B cell (primary cell): ENCODE measurements at regions not wholly inside any gene's neighbourhood (a gene's known extent, or its start where the extent isn't known, plus 50 kb on each side); places are given as distances from the start of the nearest gene placed in this dataset.

Experiments used
- ATAC-seq: fragments of 200-7000 bp; cut with Tn5 transposase; one replicate; pipeline ENCODE4 v1.10.0; 2021; ENCODE audit warnings: low read depth, mild to moderate bottlenecking, moderate number of reproducible peaks, moderate library complexity
- CTCF ChIA-PET: fragments of 350-600 bp; sonication (Branson Sonifier 250); formaldehyde crosslinking; loops from one replicate; lab custom pipeline; 2021; ENCODE audit warnings: antibody characterized with exemption, inconsistent platforms; lab: Charles Lee
- POLR2A ChIA-PET: fragments of 350-600 bp; sonication (Branson Sonifier 250); formaldehyde crosslinking; loops from one replicate; lab custom pipeline; 2021; ENCODE audit warnings: antibody characterized with exemption; lab: Charles Lee
- DNase-seq: peaks from one replicate; pipeline ENCODE4 v3.0.0; 2013
- H2AFZ ChIP-seq: 2 replicates; pipeline ENCODE4 v1.6.1; 2012; ENCODE audit warnings: mild to moderate bottlenecking, low read depth, low read length; ENCODE audit not compliant: insufficient read depth, poor library complexity, severe bottlenecking
- H3K27ac ChIP-seq, 2 donors: 1 replicate in 1 of 2; 2 replicates in 1 of 2; pipeline ENCODE4 v1.5.1; 2012 to 2013; ENCODE audit warnings: low read length in 2 of 2, mild to moderate bottlenecking in 2 of 2, moderate library complexity in 1 of 2
- H3K27me3 ChIP-seq, 4 experiments: fragments of 200-600 bp in 1 of 4; sonication (generic) in 1 of 4; replicated peaks in 1 of 4; 1 replicate in 2 of 4; 2 replicates in 2 of 4; pipeline versions ENCODE4 v1.6.1 to v1.7.0; 2013 to 2016; ENCODE audit warnings: low read length in 3 of 4, mild to moderate bottlenecking in 2 of 4, mixed read lengths in 1 of 4, moderate library complexity in 1 of 4; ENCODE audit not compliant: insufficient read depth in 4 of 4, control insufficient read depth in 3 of 4; ENCODE audit errors: control extremely low read depth in 1 of 4
- H3K36me3 ChIP-seq, 2 experiments: replicated peaks in 1 of 2; 1 replicate in 1 of 2; 2 replicates in 1 of 2; pipeline versions ENCODE4 v1.6.1 to v1.7.1; 2013; ENCODE audit warnings: low read length in 1 of 2; ENCODE audit not compliant: insufficient read depth in 2 of 2, control insufficient read depth in 1 of 2; ENCODE audit errors: control extremely low read depth in 1 of 2, extremely low read depth in 1 of 2
- H3K4me1 ChIP-seq, 2 donors: fragments of 200-600 bp in 1 of 2; sonication (generic) in 1 of 2; 1 replicate in 1 of 2; 2 replicates in 1 of 2; pipeline versions ENCODE4 v1.5.1 to v1.6.1; 2013 to 2017; ENCODE audit warnings: low read length in 2 of 2; ENCODE audit not compliant: control insufficient read depth in 2 of 2, insufficient read depth in 2 of 2
- H3K4me2 ChIP-seq: replicated peaks from 2 replicates; pipeline ENCODE3; 2012; ENCODE audit warnings: mild to moderate bottlenecking, low read depth, low read length; ENCODE audit not compliant: poor library complexity, severe bottlenecking
- H3K4me3 ChIP-seq, 5 experiments: fragments of 200-600 bp in 1 of 5; sonication (generic) in 1 of 5; 1 replicate in 3 of 5; 2 replicates in 2 of 5; pipeline versions ENCODE4 v1.5.1 to v1.7.0; 2011 to 2016; ENCODE audit warnings: low read length in 4 of 5, mild to moderate bottlenecking in 4 of 5, low read depth in 2 of 5, control low read depth in 1 of 5, moderate library complexity in 1 of 5; ENCODE audit not compliant: insufficient read depth in 1 of 5; ENCODE audit errors: control extremely low read depth in 1 of 5, extremely low read depth in 1 of 5
- H3K79me2 ChIP-seq: fragments of 200-600 bp; sonication (generic); one replicate; pipeline ENCODE4 v1.6.0; 2016; ENCODE audit warnings: low read length; ENCODE audit not compliant: control insufficient read depth, insufficient read depth
- H3K9ac ChIP-seq: fragments of 200-600 bp; sonication (generic); 2 replicates; pipeline ENCODE4 v1.6.1; 2017; ENCODE audit warnings: mild to moderate bottlenecking, low read length, moderate library complexity
- H3K9me3 ChIP-seq, 3 donors: one replicate each; pipeline versions ENCODE4 v1.6.1 to v1.7.1; 2013; ENCODE audit warnings: low read length in 2 of 3; ENCODE audit not compliant: control insufficient read depth in 2 of 3, insufficient read depth in 1 of 3; ENCODE audit errors: control extremely low read depth in 1 of 3
- H4K20me1 ChIP-seq: 2 replicates; pipeline ENCODE4 v1.6.0; 2012; ENCODE audit warnings: mild to moderate bottlenecking, low read length; ENCODE audit not compliant: insufficient read depth, control insufficient read depth, poor library complexity, severe bottlenecking
- H3K27ac Mint-ChIP-seq: one replicate; pipeline ENCODE4 v1.8.0; 2021; ENCODE audit warnings: mixed read lengths
- H3K27me3 Mint-ChIP-seq: one replicate; pipeline ENCODE4 v1.8.0; 2021; ENCODE audit warnings: mixed read lengths
- H3K4me1 Mint-ChIP-seq: one replicate; pipeline ENCODE4 v1.8.0; 2021; ENCODE audit warnings: mixed read lengths
- H3K4me3 Mint-ChIP-seq: one replicate; pipeline ENCODE4 v1.8.0; 2021; ENCODE audit warnings: mixed read lengths
- H3K9me3 Mint-ChIP-seq: one replicate; pipeline ENCODE4 v1.8.0; 2022; ENCODE audit warnings: mixed read lengths; ENCODE audit not compliant: insufficient read depth
- CTCF ChIP-seq: fragments of 200-600 bp; IDR thresholded peaks from one replicate; pipeline ENCODE4 v1.8.0; 2022; ENCODE audit warnings: antibody characterized with exemption, mild to moderate bottlenecking
- EZH2 ChIP-seq: IDR thresholded peaks from 2 replicates; pipeline ENCODE4 v1.6.1; 2012; ENCODE audit warnings: borderline replicate concordance, low read depth, mild to moderate bottlenecking, moderate library complexity, low read length; ENCODE audit not compliant: insufficient read depth, poor library complexity, severe bottlenecking
- WGBS: methylation state at CpG from one replicate; pipeline ENCODE4 v1.1.5; 2013; ENCODE audit warnings: missing lambda C conversion rate; ENCODE audit not compliant: insufficient coverage; 5-methylcytosine and 5-hydroxymethylcytosine counted together
- intact Hi-C: fragments of 100-400 bp; cut with micrococcal nuclease; formaldehyde crosslinking; loops from one replicate; pipeline ENCODE4 v1.10.0; 2022

- WGBS = no CpG with 5 or more reads among the region's 1 CpG
- no peaks in the 10 kb centered on the region for H3K79me2 ChIP-seq
- H3K4me3 ChIP-seq = no peak overlapping the region
- no peaks in the 10 kb centered on the region for H3K4me1 ChIP-seq
- DNase-seq = no peak
- H4K20me1 ChIP-seq = no peaks in the 10 kb centered on the region
- no peaks in the 10 kb centered on the region for H3K9me3 Mint-ChIP-seq
- ChIA-PET CTCF (no interaction called here), POLR2A (no interaction called here)
- ATAC-seq = no peak
- H3K4me3 Mint-ChIP-seq = no peak overlapping the region
- intact Hi-C loops = no loop called here
- H3K4me1 Mint-ChIP-seq = no peaks in the 10 kb centered on the region
- peaks cover 4% of the 10 kb centered on the region for H3K27me3 Mint-ChIP-seq
- H3K27me3 ChIP-seq = no peaks in the 10 kb centered on the region
- no peak overlapping the region for H2AFZ ChIP-seq
- H3K36me3 ChIP-seq = no peaks in the 10 kb centered on the region
- TF ChIP-seq CTCF (no peak), EZH2 (no peak)
- H3K27ac Mint-ChIP-seq = no peak overlapping the region
- no peak overlapping the region for H3K4me2 ChIP-seq
- H3K27ac ChIP-seq = no peak overlapping the region
- H3K9ac ChIP-seq = no peak overlapping the region
- no peaks in the 10 kb centered on the region for H3K9me3 ChIP-seq
These were observed 101.7 kb downstream of the CYB561 start for GRCh38 chr17:63344383-63344782.

- no peaks in the 10 kb centered on the region for H3K36me3 ChIP-seq
- no peak overlapping the region for H3K27ac ChIP-seq
- no peaks in the 10 kb centered on the region for H3K4me1 Mint-ChIP-seq
- no peaks in the 10 kb centered on the region for H3K9me3 Mint-ChIP-seq
- intact Hi-C loops = no loop called here
- H3K27ac Mint-ChIP-seq = no peak overlapping the region
- DNase-seq (no peak), ATAC-seq (no peak)
- TF ChIP-seq EZH2 = no peak
- no peak for TF ChIP-seq CTCF
- H3K4me1 ChIP-seq = no peaks in the 10 kb centered on the region
- H3K9me3 ChIP-seq = no peaks in the 10 kb centered on the region
- H3K4me2 ChIP-seq = no peak overlapping the region
- ChIA-PET CTCF (no interaction called here), POLR2A (interaction anchor here (0.7 kb wide), 1 partner anchor 22 kb away, joined by 4 read pairs; no protein-coding TSS in a partner anchor)
- H3K9ac ChIP-seq = no peak overlapping the region
- no peak overlapping the region for H3K4me3 Mint-ChIP-seq
- H2AFZ ChIP-seq = no peak overlapping the region
- H3K79me2 ChIP-seq = no peaks in the 10 kb centered on the region
- no peaks in the 10 kb centered on the region for H3K27me3 ChIP-seq
- peaks cover 4% of the 10 kb centered on the region for H3K27me3 Mint-ChIP-seq
- WGBS = no CpG with 5 or more reads among the region's 1 CpG
- no peaks in the 10 kb centered on the region for H4K20me1 ChIP-seq
- H3K4me3 ChIP-seq = no peak overlapping the region
These were observed 100.5 kb downstream of the CYB561 start for GRCh38 chr17:63345611-63346010.
